ENCODE measurements at regions not wholly inside any gene's neighbourhood (a gene's known extent, or its start where the extent isn't known, plus 50 kb on each side); places are given as distances from the start of the nearest gene placed in this dataset.

DNA sequence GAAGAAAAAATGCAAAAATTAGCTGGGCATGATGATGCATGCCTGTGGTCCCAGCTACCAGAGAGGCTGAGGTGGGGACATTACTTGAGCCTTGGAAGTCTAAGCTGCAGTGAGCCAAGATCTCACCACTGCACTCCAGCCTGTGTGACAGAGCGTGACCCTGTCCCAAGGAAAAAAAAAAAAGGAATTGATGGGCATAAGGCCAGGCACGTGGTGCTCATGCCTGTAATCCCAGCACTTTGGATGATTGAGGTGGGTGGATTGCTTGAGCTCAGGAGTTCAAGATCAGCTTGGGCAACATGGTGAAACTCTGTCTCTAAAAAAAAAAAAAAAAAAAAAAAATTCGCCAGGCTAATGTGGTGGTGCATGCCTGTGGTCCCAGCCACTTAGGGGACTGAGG is 55.8 kb upstream of the ATP2B4 start:
- TF ChIP-seq, protein P1, sequence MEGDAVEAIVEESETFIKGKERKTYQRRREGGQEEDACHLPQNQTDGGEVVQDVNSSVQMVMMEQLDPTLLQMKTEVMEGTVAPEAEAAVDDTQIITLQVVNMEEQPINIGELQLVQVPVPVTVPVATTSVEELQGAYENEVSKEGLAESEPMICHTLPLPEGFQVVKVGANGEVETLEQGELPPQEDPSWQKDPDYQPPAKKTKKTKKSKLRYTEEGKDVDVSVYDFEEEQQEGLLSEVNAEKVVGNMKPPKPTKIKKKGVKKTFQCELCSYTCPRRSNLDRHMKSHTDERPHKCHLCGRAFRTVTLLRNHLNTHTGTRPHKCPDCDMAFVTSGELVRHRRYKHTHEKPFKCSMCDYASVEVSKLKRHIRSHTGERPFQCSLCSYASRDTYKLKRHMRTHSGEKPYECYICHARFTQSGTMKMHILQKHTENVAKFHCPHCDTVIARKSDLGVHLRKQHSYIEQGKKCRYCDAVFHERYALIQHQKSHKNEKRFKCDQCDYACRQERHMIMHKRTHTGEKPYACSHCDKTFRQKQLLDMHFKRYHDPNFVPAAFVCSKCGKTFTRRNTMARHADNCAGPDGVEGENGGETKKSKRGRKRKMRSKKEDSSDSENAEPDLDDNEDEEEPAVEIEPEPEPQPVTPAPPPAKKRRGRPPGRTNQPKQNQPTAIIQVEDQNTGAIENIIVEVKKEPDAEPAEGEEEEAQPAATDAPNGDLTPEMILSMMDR (IDR thresholded peaks at IDR 0.05; ENCODE audit: extremely low read depth in 1 of 2, insufficient read depth in 1 of 2, low read depth in 1 of 2, low read length in 2 of 2): no peak
- no peak for TF ChIP-seq EZH2 (IDR thresholded peaks at IDR 0.05; ENCODE audit: borderline replicate concordance, low read depth, low read length, severe bottlenecking)
